H9 (cell line): ENCODE measurements at regions not wholly inside any gene's neighbourhood (a gene's known extent, or its start where the extent isn't known, plus 50 kb on each side); places are given as distances from the start of the nearest gene placed in this dataset.

Source experiments
- DNase-seq: peaks from one replicate; pipeline ENCODE4 v3.0.0-alpha.2; 2017
- H2AFZ ChIP-seq: one replicate; pipeline ENCODE4 v1.6.1; 2013; ENCODE audit warnings: mild to moderate bottlenecking, low read length, control low read depth, moderate library complexity
- H2AK5ac ChIP-seq: 2 replicates; pipeline ENCODE4 v1.6.1; 2013; ENCODE audit warnings: low read length, control low read depth, mixed read lengths; ENCODE audit not compliant: insufficient read length
- H2BK120ac ChIP-seq: one replicate; pipeline ENCODE4 v1.6.1; 2013; ENCODE audit warnings: low read depth, mild to moderate bottlenecking, low read length, control low read depth, inconsistent platforms; ENCODE audit not compliant: poor library complexity, severe bottlenecking
- H2BK12ac ChIP-seq: 2 replicates; pipeline ENCODE4 v1.6.1; 2013; ENCODE audit warnings: low read length, control low read depth, mixed read lengths, low read depth; ENCODE audit not compliant: insufficient read length
- H2BK15ac ChIP-seq: 2 replicates; pipeline ENCODE4 v1.6.1; 2013; ENCODE audit warnings: low read depth, low read length, control low read depth
- H2BK20ac ChIP-seq: one replicate; pipeline ENCODE4 v1.6.1; 2013; ENCODE audit warnings: low read depth, mild to moderate bottlenecking, low read length, control low read depth, inconsistent platforms; ENCODE audit not compliant: poor library complexity, severe bottlenecking
- H2BK5ac ChIP-seq: 2 replicates; pipeline ENCODE4 v1.6.1; 2013; ENCODE audit warnings: low read length, control low read depth, mixed read lengths; ENCODE audit not compliant: insufficient read length
- H3K14ac ChIP-seq: 2 replicates; pipeline ENCODE4 v1.6.1; 2013; ENCODE audit warnings: low read length, control low read depth; ENCODE audit not compliant: insufficient read depth
- H3K18ac ChIP-seq: 2 replicates; pipeline ENCODE4 v1.6.1; 2013; ENCODE audit warnings: low read depth, mild to moderate bottlenecking, mixed read lengths, low read length, control low read depth; ENCODE audit not compliant: insufficient read length
- H3K23ac ChIP-seq: 2 replicates; pipeline ENCODE4 v1.6.1; 2013; ENCODE audit warnings: low read length, control low read depth, mixed read lengths, low read depth; ENCODE audit not compliant: insufficient read length
- H3K23me2 ChIP-seq: 2 replicates; pipeline ENCODE4 v1.6.1; 2013; ENCODE audit warnings: low read depth, mild to moderate bottlenecking, mixed read lengths, low read length, control low read depth; ENCODE audit not compliant: insufficient read length, poor library complexity, severe bottlenecking
- H3K27ac ChIP-seq: 2 replicates; pipeline ENCODE4 v1.5.1; 2013; ENCODE audit warnings: low read length, control low read depth, mixed read lengths, low read depth; ENCODE audit not compliant: insufficient read length
- H3K27me3 ChIP-seq: 2 replicates; pipeline ENCODE4 v1.6.1; 2013; ENCODE audit warnings: low read length, control low read depth, inconsistent platforms; ENCODE audit not compliant: insufficient read depth
- H3K4ac ChIP-seq: 2 replicates; pipeline ENCODE4 v1.6.1; 2013; ENCODE audit warnings: low read depth, mild to moderate bottlenecking, control low read depth, inconsistent platforms, low read length, moderate library complexity
- H3K4me1 ChIP-seq: 2 replicates; pipeline ENCODE4 v1.6.1; 2013; ENCODE audit warnings: low read length, control low read depth, inconsistent platforms; ENCODE audit not compliant: insufficient read depth
- H3K4me2 ChIP-seq: 2 replicates; pipeline ENCODE4 v1.6.1; 2013; ENCODE audit warnings: low read length, control low read depth, mixed read lengths; ENCODE audit not compliant: insufficient read length, insufficient read depth
- H3K56ac ChIP-seq: 2 replicates; pipeline ENCODE4 v1.6.1; 2013; ENCODE audit warnings: low read depth, mild to moderate bottlenecking, mixed read lengths, low read length, control low read depth; ENCODE audit not compliant: insufficient read length
- H3K79me1 ChIP-seq: 2 replicates; pipeline ENCODE4 v1.6.1; 2013; ENCODE audit warnings: low read depth, mild to moderate bottlenecking, moderate library complexity, low read length, control low read depth, inconsistent platforms; ENCODE audit not compliant: insufficient read depth, poor library complexity, severe bottlenecking
- H3K79me2 ChIP-seq: 2 replicates; pipeline ENCODE4 v1.6.1; 2013; ENCODE audit warnings: low read length, control low read depth, inconsistent platforms; ENCODE audit not compliant: insufficient read depth
- H3K9ac ChIP-seq: 2 replicates; pipeline ENCODE4 v1.6.1; 2013; ENCODE audit warnings: low read length, control low read depth, mixed read lengths; ENCODE audit not compliant: insufficient read length; ENCODE audit errors: extremely low read depth
- H3K9me3 ChIP-seq: one replicate; pipeline ENCODE4 v1.6.1; 2013; ENCODE audit warnings: low read depth, low read length, inconsistent platforms; ENCODE audit not compliant: control insufficient read depth
- H3T11ph ChIP-seq: one replicate; pipeline ENCODE4 v1.6.1; 2013; ENCODE audit warnings: mild to moderate bottlenecking, low read length, control low read depth, inconsistent platforms
- H4K20me1 ChIP-seq: one replicate; pipeline ENCODE4 v1.6.1; 2013; ENCODE audit not compliant: control insufficient read depth, insufficient read length, insufficient read depth
- H4K5ac ChIP-seq: 2 replicates; pipeline ENCODE4 v1.6.1; 2013; ENCODE audit warnings: low read depth, mild to moderate bottlenecking, mixed read lengths, low read length, control low read depth; ENCODE audit not compliant: insufficient read length
- H4K8ac ChIP-seq: replicated peaks from 2 replicates; pipeline ENCODE4 v1.6.1; 2013; ENCODE audit warnings: low read length, control low read depth, mixed read lengths, low read depth; ENCODE audit not compliant: insufficient read length
- H4K91ac ChIP-seq: 2 replicates; pipeline ENCODE4 v1.6.1; 2013; ENCODE audit warnings: low read depth, mild to moderate bottlenecking, moderate library complexity, mixed read lengths, low read length, control low read depth; ENCODE audit not compliant: insufficient read length
- H3K27ac Mint-ChIP-seq, 3 experiments: 2 replicates in 2 of 3; 3 replicates in 1 of 3; pipeline ENCODE4 v1.8.0; 2020 to 2021; ENCODE audit warnings: mixed read lengths in 3 of 3, mild to moderate bottlenecking in 1 of 3, moderate library complexity in 1 of 3
- H3K27me3 Mint-ChIP-seq: 2 replicates; pipeline ENCODE4 v1.8.0; 2021; ENCODE audit warnings: low read depth, mild to moderate bottlenecking, moderate library complexity, mixed read lengths
- H3K36me3 Mint-ChIP-seq, 3 experiments: 2 replicates in 2 of 3; 3 replicates in 1 of 3; pipeline ENCODE4 v1.8.0; 2020 to 2021; ENCODE audit warnings: low read depth in 3 of 3, mixed read lengths in 3 of 3; ENCODE audit not compliant: insufficient read depth in 1 of 3
- H3K4me1 Mint-ChIP-seq, 2 experiments: 2 replicates each; pipeline ENCODE4 v1.8.0; 2020; ENCODE audit warnings: mixed read lengths in 2 of 2
- H3K4me3 Mint-ChIP-seq, 2 experiments: 2 replicates in 1 of 2; 3 replicates in 1 of 2; pipeline ENCODE4 v1.8.0; 2020 to 2021; ENCODE audit warnings: mild to moderate bottlenecking in 2 of 2, mixed read lengths in 2 of 2, moderate library complexity in 1 of 2
- H3K9me3 Mint-ChIP-seq, 2 experiments: 2 replicates in 1 of 2; 3 replicates in 1 of 2; pipeline ENCODE4 v1.8.0; 2020; ENCODE audit warnings: mild to moderate bottlenecking in 2 of 2, mixed read lengths in 2 of 2, moderate library complexity in 1 of 2
- TF ChIP-seq, protein P1 (sequence below): fragments of 200-600 bp; sonication (generic); conservative IDR thresholded peaks from 3 replicates; pipeline ENCODE4 v1.8.0; 2021; ENCODE audit warnings: antibody characterized with exemption, mild to moderate bottlenecking

DNA sequence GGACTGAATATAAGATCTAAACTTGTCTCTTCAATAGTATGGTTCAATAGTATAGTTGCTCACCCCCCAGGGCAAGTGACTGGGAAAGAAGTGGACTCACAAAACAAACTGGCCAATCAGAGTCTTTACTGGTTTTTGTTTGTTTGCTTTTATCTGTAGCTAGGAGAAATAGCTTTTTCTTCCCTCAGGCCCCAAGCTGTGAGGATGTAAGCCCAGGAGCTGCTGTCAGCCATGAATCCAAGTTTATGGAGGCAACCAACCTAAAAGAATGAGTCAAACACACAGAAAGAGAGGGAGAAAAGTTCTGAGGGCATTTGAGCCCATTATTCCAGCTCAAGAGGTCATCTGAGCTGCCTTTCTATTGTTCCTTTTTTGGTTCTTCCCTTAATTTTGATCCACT is 375.3 kb downstream of the BCAT1 start:
- no peak overlapping the region for H2BK120ac ChIP-seq
- no peak overlapping the region for H2BK5ac ChIP-seq
- Mint-ChIP-seq H3K4me1 (peaks cover 5 to 14% of the 10 kb centered on the region in 2 experiments), H3K27ac (no peak overlapping the region), H3K27me3 (no peaks in the 10 kb centered on the region), H3K9me3 (no peaks in the 10 kb centered on the region), H3K36me3 (no peaks in the 10 kb centered on the region; a peak in 2 of 7 replicates), H3K4me3 (no peak overlapping the region)
- H3K4me2 ChIP-seq: no peak overlapping the region
- TF ChIP-seq, protein P1, sequence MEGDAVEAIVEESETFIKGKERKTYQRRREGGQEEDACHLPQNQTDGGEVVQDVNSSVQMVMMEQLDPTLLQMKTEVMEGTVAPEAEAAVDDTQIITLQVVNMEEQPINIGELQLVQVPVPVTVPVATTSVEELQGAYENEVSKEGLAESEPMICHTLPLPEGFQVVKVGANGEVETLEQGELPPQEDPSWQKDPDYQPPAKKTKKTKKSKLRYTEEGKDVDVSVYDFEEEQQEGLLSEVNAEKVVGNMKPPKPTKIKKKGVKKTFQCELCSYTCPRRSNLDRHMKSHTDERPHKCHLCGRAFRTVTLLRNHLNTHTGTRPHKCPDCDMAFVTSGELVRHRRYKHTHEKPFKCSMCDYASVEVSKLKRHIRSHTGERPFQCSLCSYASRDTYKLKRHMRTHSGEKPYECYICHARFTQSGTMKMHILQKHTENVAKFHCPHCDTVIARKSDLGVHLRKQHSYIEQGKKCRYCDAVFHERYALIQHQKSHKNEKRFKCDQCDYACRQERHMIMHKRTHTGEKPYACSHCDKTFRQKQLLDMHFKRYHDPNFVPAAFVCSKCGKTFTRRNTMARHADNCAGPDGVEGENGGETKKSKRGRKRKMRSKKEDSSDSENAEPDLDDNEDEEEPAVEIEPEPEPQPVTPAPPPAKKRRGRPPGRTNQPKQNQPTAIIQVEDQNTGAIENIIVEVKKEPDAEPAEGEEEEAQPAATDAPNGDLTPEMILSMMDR: no peak
- no peak for DNase-seq
- H3K23me2 ChIP-seq: no peaks in the 10 kb centered on the region
- no peak overlapping the region for H2BK15ac ChIP-seq
- no peak overlapping the region for H4K91ac ChIP-seq
- no peaks in the 10 kb centered on the region for H3K79me2 ChIP-seq
- no peak overlapping the region for H4K5ac ChIP-seq
- no peak overlapping the region for H3K4ac ChIP-seq
- H3K27me3 ChIP-seq: no peaks in the 10 kb centered on the region
- H3K23ac ChIP-seq: no peak overlapping the region
- no peak overlapping the region for H4K8ac ChIP-seq
- H2BK12ac ChIP-seq: no peak overlapping the region
- H3T11ph ChIP-seq: no peak overlapping the region
- no peaks in the 10 kb centered on the region for H3K4me1 ChIP-seq
- no peak overlapping the region for H3K9ac ChIP-seq
- no peak overlapping the region for H3K27ac ChIP-seq
- no peak overlapping the region for H2AFZ ChIP-seq
- H3K56ac ChIP-seq: no peak overlapping the region
- H3K14ac ChIP-seq: no peak overlapping the region
- no peaks in the 10 kb centered on the region for H4K20me1 ChIP-seq
- H3K79me1 ChIP-seq: no peaks in the 10 kb centered on the region
- H3K18ac ChIP-seq: no peak overlapping the region
- H2AK5ac ChIP-seq: no peak overlapping the region
- H2BK20ac ChIP-seq: no peak overlapping the region
- no peaks in the 10 kb centered on the region for H3K9me3 ChIP-seq
